Endothelial cell of umbilical vein (primary cell): ENCODE measurements at regions not wholly inside any gene's neighbourhood (a gene's known extent, or its start where the extent isn't known, plus 50 kb on each side); places are given as distances from the start of the nearest gene placed in this dataset.

Experiments
- BruUV-seq: library from RNA; stranded (reverse); fragments of 400-500 nt; replicated peaks from 2 replicates; lab custom pipeline; 2021; lab: Mats Ljungman, UMichigan
- CTCF ChIA-PET: fragments of 300-600, 350-600 bp; sonication (Branson Sonifier 250); formaldehyde crosslinking; loops from one replicate; lab custom pipeline; 2021; ENCODE audit warnings: antibody characterized with exemption, inconsistent platforms; lab: Charles Lee
- POLR2A ChIA-PET: fragments of 300-600, 350-600 bp; sonication (Branson Sonifier 250); formaldehyde crosslinking; loops from one replicate; lab custom pipeline; 2021; ENCODE audit warnings: antibody characterized with exemption, inconsistent platforms; lab: Charles Lee
- DNase-seq: peaks from one replicate; pipeline ENCODE4 v3.0.0-alpha.2; 2011; ENCODE audit warnings: low read depth, low spot score
- FAIRE-seq: peaks from 2 replicates; lab custom pipeline; 2011; peaks lifted over from hg19 to GRCh38; lab: Jason Lieb, UNC
- H2AFZ ChIP-seq: 2 replicates; pipeline ENCODE4 v1.6.0; 2012; ENCODE audit warnings: low read depth, low read length, control low read depth, inconsistent platforms
- H3K27ac ChIP-seq: 2 replicates; pipeline ENCODE4 v1.5.1; 2011; ENCODE audit warnings: low read depth, mild to moderate bottlenecking, control low read depth, low read length, moderate library complexity; ENCODE audit not compliant: insufficient read depth
- H3K27me3 ChIP-seq, 2 experiments: 2 replicates each; pipeline versions ENCODE4 v1.6.0 to v1.6.1; 2011; ENCODE audit warnings: low read length in 2 of 2, mixed read lengths in 1 of 2; ENCODE audit not compliant: control insufficient read depth in 2 of 2, insufficient read depth in 2 of 2
- H3K36me3 ChIP-seq, 2 experiments: 2 replicates in 1 of 2; 3 replicates in 1 of 2; pipeline ENCODE4 v1.5.1; 2011; ENCODE audit warnings: low read length in 2 of 2, mild to moderate bottlenecking in 1 of 2, moderate library complexity in 1 of 2; ENCODE audit not compliant: control insufficient read depth in 2 of 2, insufficient read depth in 2 of 2; ENCODE audit errors: extremely low read depth in 1 of 2
- H3K4me1 ChIP-seq: 3 replicates; pipeline ENCODE4 v1.5.1; 2011; ENCODE audit warnings: mild to moderate bottlenecking, low read length; ENCODE audit not compliant: control insufficient read depth, insufficient read depth; ENCODE audit errors: extremely low read depth
- H3K4me2 ChIP-seq: 2 replicates; pipeline ENCODE4 v1.6.1; 2011; ENCODE audit warnings: low read length, control low read depth, mixed read lengths; ENCODE audit not compliant: insufficient read depth
- H3K4me3 ChIP-seq, 3 experiments: fragments of 200-600 bp in 1 of 3; sonication (generic), shearing (Covaris generic) in 1 of 3; replicated peaks in 1 of 3; 2 replicates each; pipeline ENCODE4 v1.5.1; 2011 to 2016; ENCODE audit warnings: control low read depth in 3 of 3, low read length in 3 of 3, mild to moderate bottlenecking in 2 of 3, inconsistent platforms in 1 of 3, low read depth in 1 of 3, moderate library complexity in 1 of 3; ENCODE audit not compliant: insufficient read depth in 1 of 3
- H3K79me2 ChIP-seq: 2 replicates; pipeline ENCODE4 v1.6.0; 2012; ENCODE audit warnings: low read length, inconsistent platforms; ENCODE audit not compliant: control insufficient read depth, insufficient read depth
- H3K9ac ChIP-seq: replicated peaks from 2 replicates; pipeline ENCODE3; 2011; ENCODE audit warnings: low read length, control low read depth; ENCODE audit not compliant: insufficient read depth; ENCODE audit errors: extremely low read depth
- H3K9me1 ChIP-seq: replicated peaks from 3 replicates; pipeline ENCODE4 v1.6.0; 2011; ENCODE audit warnings: mild to moderate bottlenecking, low read length; ENCODE audit not compliant: control insufficient read depth, insufficient read depth; ENCODE audit errors: extremely low read depth
- H3K9me3 ChIP-seq: replicated peaks from 2 replicates; pipeline ENCODE4 v1.5.1; 2012; ENCODE audit warnings: low read length, inconsistent platforms; ENCODE audit not compliant: control insufficient read depth, insufficient read depth
- H4K20me1 ChIP-seq: replicated peaks from 2 replicates; pipeline ENCODE3; 2011; ENCODE audit warnings: mild to moderate bottlenecking, low read length; ENCODE audit not compliant: control insufficient read depth, insufficient read depth; ENCODE audit errors: extremely low read depth
- EZH2 ChIP-seq: IDR thresholded peaks from 2 replicates; pipeline ENCODE4 v1.6.1; 2012; ENCODE audit warnings: borderline replicate concordance, low read depth, mild to moderate bottlenecking, moderate library complexity, low read length, inconsistent platforms; ENCODE audit not compliant: severe bottlenecking
- FOS ChIP-seq: IDR thresholded peaks from 2 replicates; pipeline ENCODE4 v1.6.1; 2011; ENCODE audit warnings: mild to moderate bottlenecking, low read length, moderate library complexity, borderline replicate concordance; ENCODE audit not compliant: insufficient read depth
- GATA2 ChIP-seq: IDR thresholded peaks from 2 replicates; pipeline ENCODE4 v1.7.0; 2011; ENCODE audit warnings: low read depth, mild to moderate bottlenecking, moderate library complexity, mixed read lengths, low read length; ENCODE audit not compliant: insufficient read length, insufficient read depth
- JUN ChIP-seq: IDR thresholded peaks from 2 replicates; pipeline ENCODE4 v1.6.1; 2011; ENCODE audit warnings: borderline replicate concordance, low read depth; ENCODE audit not compliant: insufficient read length, insufficient read depth
- MYC ChIP-seq: IDR thresholded peaks from one replicate; pipeline ENCODE4 v1.6.1; 2011; ENCODE audit warnings: mild to moderate bottlenecking, low read depth, low read length
- POLR2A ChIP-seq: IDR thresholded peaks from 2 replicates; pipeline ENCODE4 v1.6.1; 2012; ENCODE audit warnings: low read depth, mild to moderate bottlenecking, control low read depth, low read length
- POLR2AphosphoS5 ChIP-seq: IDR thresholded peaks from 2 replicates; pipeline ENCODE4 v1.6.1; 2012; ENCODE audit warnings: low read depth, mild to moderate bottlenecking, control low read depth, low read length, moderate library complexity; ENCODE audit not compliant: insufficient read depth
- dilution Hi-C: fragments of 300-500 bp; cut with MboI; formaldehyde crosslinking; loops from one replicate; pipeline ENCODE4 v1.15.0; 2019; ENCODE audit warnings: low sequenced_read_pairs; ENCODE audit not compliant: extremely low pct_ligation_motif_present
- intact Hi-C: fragments of 100-400 bp; cut with micrococcal nuclease; formaldehyde crosslinking; loops from one replicate; pipeline ENCODE4 v1.10.0; 2022
- TF ChIP-seq, protein P1 (sequence below): IDR thresholded peaks from 2 replicates; pipeline ENCODE4 v1.6.1; 2011; ENCODE audit not compliant: insufficient read depth, insufficient read length
- TF ChIP-seq, protein P2 (sequence below), 2 donors: IDR thresholded peaks; 1 replicate in 1 of 2; 2 replicates in 1 of 2; pipeline ENCODE4 v1.5.1; 2011; ENCODE audit warnings: low read length in 2 of 2, mild to moderate bottlenecking in 2 of 2, moderate library complexity in 2 of 2, control low read depth in 1 of 2, inconsistent platforms in 1 of 2, low read depth in 1 of 2; ENCODE audit not compliant: insufficient read depth in 1 of 2; ENCODE audit errors: extremely low read depth in 1 of 2

DNA sequence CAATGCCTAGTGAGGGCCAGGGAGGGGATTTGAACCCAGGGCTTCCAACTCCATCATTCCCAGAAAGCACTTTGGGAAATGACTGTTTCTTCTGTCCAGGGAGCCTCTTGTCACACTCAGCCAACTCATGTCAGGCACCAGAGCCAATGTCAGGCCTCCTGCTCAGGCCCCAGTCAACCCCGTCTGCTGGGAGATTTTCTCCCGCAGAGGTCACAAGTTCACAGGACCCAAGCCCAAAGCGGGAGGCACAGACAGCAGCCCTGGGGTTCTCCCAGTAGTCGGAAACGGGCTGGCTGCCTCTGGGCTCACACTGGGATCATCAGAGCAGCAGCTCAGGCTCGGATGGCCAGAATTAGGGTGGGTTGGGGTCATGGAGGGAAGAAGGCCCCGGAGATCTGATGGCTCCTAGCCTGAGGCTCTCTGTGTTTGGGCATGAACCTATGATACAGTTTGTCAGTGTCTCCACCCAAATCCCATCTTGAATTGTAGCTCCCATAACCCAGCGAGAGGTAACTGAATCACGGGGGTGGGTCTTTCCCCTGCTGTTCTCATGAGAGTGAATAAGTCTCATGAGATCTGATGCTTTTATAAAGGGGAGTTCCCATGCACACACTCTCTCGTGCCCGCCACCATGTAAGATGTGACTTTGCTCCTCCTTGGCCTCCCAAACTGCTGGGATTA, 255.5 kb downstream of the PARN start:
- Histone ChIP-seq H4K20me1 (no peaks in the 10 kb centered on the region), H3K36me3 (no peaks in the 10 kb centered on the region), H3K9me3 (no peaks in the 10 kb centered on the region), H3K4me3 (no peak overlapping the region), H3K79me2 (no peaks in the 10 kb centered on the region), H3K4me1 (no peaks in the 10 kb centered on the region), H3K9ac (no peak overlapping the region), H3K4me2 (no peak overlapping the region), H3K27ac (no peak overlapping the region), H2AFZ (no peak overlapping the region), H3K27me3 (no peaks in the 10 kb centered on the region), H3K9me1 (no peaks in the 10 kb centered on the region)
- POLR2A ChIA-PET = no interaction called here
- no TSS peak for BruUV-seq
- dilution Hi-C loops = no loop called here
- intact Hi-C loops = no loop called here
- FAIRE-seq (no peak), DNase-seq (no peak)
- no peak for TF ChIP-seq POLR2A
- TF ChIP-seq, protein P1, sequence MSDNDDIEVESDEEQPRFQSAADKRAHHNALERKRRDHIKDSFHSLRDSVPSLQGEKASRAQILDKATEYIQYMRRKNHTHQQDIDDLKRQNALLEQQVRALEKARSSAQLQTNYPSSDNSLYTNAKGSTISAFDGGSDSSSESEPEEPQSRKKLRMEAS = no peak
- TF ChIP-seq FOS = no peak
- TF ChIP-seq POLR2AphosphoS5 = no peak
- TF ChIP-seq MYC = no peak
- no peak for TF ChIP-seq GATA2
- TF ChIP-seq, protein P2, sequence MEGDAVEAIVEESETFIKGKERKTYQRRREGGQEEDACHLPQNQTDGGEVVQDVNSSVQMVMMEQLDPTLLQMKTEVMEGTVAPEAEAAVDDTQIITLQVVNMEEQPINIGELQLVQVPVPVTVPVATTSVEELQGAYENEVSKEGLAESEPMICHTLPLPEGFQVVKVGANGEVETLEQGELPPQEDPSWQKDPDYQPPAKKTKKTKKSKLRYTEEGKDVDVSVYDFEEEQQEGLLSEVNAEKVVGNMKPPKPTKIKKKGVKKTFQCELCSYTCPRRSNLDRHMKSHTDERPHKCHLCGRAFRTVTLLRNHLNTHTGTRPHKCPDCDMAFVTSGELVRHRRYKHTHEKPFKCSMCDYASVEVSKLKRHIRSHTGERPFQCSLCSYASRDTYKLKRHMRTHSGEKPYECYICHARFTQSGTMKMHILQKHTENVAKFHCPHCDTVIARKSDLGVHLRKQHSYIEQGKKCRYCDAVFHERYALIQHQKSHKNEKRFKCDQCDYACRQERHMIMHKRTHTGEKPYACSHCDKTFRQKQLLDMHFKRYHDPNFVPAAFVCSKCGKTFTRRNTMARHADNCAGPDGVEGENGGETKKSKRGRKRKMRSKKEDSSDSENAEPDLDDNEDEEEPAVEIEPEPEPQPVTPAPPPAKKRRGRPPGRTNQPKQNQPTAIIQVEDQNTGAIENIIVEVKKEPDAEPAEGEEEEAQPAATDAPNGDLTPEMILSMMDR (IDR thresholded peaks at IDR 0.05; ENCODE audit: extremely low read depth in 1 of 2, insufficient read depth in 1 of 2, low read depth in 1 of 2, low read length in 2 of 2) = no peak
- no peak for TF ChIP-seq EZH2
- TF ChIP-seq JUN = no peak
- CTCF ChIA-PET = no interaction called here
